Astrocyte of the spinal cord (primary cell): ENCODE measurements at regions not wholly inside any gene's neighbourhood (a gene's known extent, or its start where the extent isn't known, plus 50 kb on each side); places are given as distances from the start of the nearest gene placed in this dataset.

ENCODE experiments used
- DNase-seq: peaks from one replicate; pipeline ENCODE4 v3.0.0; 2011; ENCODE audit warnings: low read depth, low spot score
- H3K4me3 ChIP-seq: 2 replicates; pipeline ENCODE4 v1.5.1; 2011; ENCODE audit warnings: low read depth, mild to moderate bottlenecking, low read length, moderate library complexity
- CTCF ChIP-seq: IDR thresholded peaks from 2 replicates; pipeline ENCODE4 v1.5.1; 2012; ENCODE audit warnings: low read depth, mild to moderate bottlenecking, low read length, inconsistent platforms
- in situ Hi-C: cut with HindIII; loops from 2 replicates; pipeline ENCODE4 v1.10.0; 2017; ENCODE audit warnings: low sequenced_read_pairs

GRCh38 chr6:156183678-156184077, 593.5 kb upstream of the ARID1B start:
- DNase-seq = no peak
- no peak for TF ChIP-seq CTCF
- in situ Hi-C loops = no loop called here
- H3K4me3 ChIP-seq = no peak overlapping the region

DNA sequence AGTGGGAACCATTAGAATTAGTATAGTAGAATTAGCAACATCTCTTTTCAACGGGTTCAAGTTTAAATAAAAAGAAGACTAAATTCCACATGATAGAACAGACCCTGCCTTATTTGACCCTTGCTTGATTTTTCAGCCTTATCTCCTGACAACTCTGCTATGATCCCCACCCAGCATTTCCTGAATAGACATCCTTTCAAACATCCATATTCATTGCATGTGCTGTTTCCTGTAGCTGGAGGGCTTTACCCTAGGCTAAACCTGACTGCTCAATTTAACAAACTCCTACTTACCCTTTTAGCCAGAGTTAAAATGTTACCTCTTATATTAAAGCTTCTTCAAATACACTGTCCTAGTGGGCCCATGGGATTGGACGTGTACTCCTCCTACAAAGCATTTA, 594.8 kb upstream of the ARID1B start:
- DNase-seq = no peak
- TF ChIP-seq CTCF = no peak
- in situ Hi-C loops = no loop called here
- H3K4me3 ChIP-seq = no peak overlapping the region

DNA sequence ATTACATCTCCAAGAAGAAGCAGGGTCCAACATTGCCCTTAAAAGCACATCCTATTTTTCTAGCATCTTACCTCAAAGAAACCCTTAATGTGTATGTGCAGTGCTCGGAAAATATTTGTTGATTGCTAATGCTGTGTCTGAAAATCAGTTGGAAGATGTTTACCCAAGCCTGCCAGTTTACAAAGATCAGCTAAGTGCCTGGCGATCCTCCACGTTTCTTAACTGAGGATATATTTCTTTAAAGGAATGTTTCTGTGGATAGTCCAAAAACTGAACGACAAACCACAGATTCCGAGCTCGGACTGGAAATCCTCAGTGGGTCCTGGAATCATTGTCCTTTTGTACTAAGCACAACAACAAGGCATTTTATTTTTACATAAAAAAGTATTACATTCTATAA, 595.7 kb upstream of the ARID1B start:
- in situ Hi-C loops = no loop called here
- no peak for DNase-seq

GRCh38 chr6:156175971-156176421, 601.2 kb upstream of the ARID1B start:
- in situ Hi-C loops = no loop called here
- TF ChIP-seq CTCF = peak; percentile 25
- DNase-seq = no peak
- H3K4me3 ChIP-seq = no peak overlapping the region

More for the DNA sequence above, 595.7 kb upstream of the ARID1B start:
- TF ChIP-seq CTCF = no peak
- H3K4me3 ChIP-seq = no peak overlapping the region

DNA sequence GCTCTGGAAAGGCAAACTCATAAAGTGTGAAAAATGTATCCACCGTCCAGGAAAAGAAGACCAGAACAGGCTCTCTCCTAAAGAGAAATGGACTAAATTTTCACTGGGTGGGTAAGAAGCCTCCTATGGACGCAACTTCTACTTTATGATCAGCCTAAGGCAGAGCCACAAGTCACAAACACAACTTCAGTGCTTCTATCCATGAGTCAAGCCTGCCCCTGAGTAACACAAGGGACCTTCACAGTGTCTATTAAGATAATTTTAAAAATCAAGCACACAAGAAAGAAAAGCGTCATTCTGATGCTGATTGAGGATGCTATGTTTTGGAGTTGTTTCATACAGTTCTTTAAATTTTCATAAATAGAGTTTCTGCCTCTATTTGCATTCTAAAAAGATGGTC, 601.7 kb upstream of the ARID1B start:
- no peak for TF ChIP-seq CTCF
- in situ Hi-C loops = no loop called here
- no peak for DNase-seq
- H3K4me3 ChIP-seq = no peak overlapping the region

DNA sequence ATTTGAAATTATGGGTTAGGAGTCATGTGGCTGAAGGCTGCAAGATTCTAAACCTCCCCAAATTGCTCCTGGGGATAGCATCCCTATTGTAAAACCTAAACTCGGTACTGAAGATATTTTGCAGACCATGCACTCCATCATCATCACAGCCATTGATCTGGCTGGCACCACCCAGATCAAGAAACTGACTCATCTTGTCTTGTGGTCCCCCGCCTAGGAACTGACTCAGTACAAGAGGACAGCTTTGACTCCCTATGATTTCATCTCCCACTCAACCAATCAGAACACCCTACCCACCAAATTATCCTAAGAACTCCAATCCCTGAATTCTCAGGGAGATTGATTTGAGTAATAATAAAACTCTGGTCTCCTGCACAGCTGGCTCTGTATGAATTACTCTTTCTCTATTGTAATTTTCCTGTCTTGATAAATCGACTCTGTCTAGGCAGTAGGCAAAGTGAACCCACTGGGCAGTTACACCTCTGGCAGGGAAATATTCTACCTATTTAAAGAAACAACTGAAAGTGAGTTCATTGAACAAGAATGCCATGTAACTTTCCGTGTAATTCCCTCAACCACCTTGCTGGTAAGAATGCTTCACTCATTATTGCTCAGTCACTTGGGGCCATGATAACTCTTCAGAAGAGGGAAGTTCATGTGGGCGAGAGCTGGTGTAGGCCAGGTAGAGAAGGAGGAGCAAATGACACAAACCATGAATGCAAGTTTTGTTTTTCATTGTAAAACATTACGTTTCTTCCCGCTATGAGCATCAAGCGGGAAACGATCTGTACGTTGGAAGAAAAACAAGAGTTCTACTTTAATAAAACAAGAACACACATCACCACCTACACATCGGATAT, 602.9 kb upstream of the ARID1B start:
- H3K4me3 ChIP-seq = no peak overlapping the region
- DNase-seq = no peak
- no peak for TF ChIP-seq CTCF
- in situ Hi-C loops = no loop called here
